ENCODE measurements at regions not wholly inside any gene's neighbourhood (a gene's known extent, or its start where the extent isn't known, plus 50 kb on each side); places are given as distances from the start of the nearest gene placed in this dataset.

GRCh38 chr14:40123816-40124215 lies 691.6 kb upstream of the FBXO33 start:
- no peak overlapping the region for H3K27ac ChIP-seq

GRCh38 chr14:40122968-40123648 lies 690.9 kb upstream of the FBXO33 start:
- TF ChIP-seq CTCF (IDR thresholded peaks at IDR 0.05) (no peak), ZFX (IDR thresholded peaks at IDR 0.05; ENCODE audit: borderline replicate concordance) (no peak)
- H3K27ac ChIP-seq, result no peak overlapping the region

More at GRCh38 chr14:40123816-40124215, 691.6 kb upstream of the FBXO33 start:
- TF ChIP-seq ZFX (IDR thresholded peaks at IDR 0.05; ENCODE audit: borderline replicate concordance), result no peak
- TF ChIP-seq CTCF (IDR thresholded peaks at IDR 0.05), result no peak

GRCh38 chr14:40119765-40120164 lies 687.5 kb upstream of the FBXO33 start:
- TF ChIP-seq CTCF (IDR thresholded peaks at IDR 0.05) (no peak), ZFX (IDR thresholded peaks at IDR 0.05; ENCODE audit: borderline replicate concordance) (no peak)

GRCh38 chr14:40119321-40119720 lies 687.1 kb upstream of the FBXO33 start:
- no peak overlapping the region for H3K27ac ChIP-seq
- no peak for TF ChIP-seq CTCF (IDR thresholded peaks at IDR 0.05)
- no peak for TF ChIP-seq ZFX (IDR thresholded peaks at IDR 0.05; ENCODE audit: borderline replicate concordance)

More at GRCh38 chr14:40119765-40120164, 687.5 kb upstream of the FBXO33 start:
- H3K27ac ChIP-seq, result no peak overlapping the region

- H3K27ac ChIP-seq, result no peak overlapping the region
- no peak for TF ChIP-seq CTCF (IDR thresholded peaks at IDR 0.05)
- TF ChIP-seq ZFX (IDR thresholded peaks at IDR 0.05; ENCODE audit: borderline replicate concordance), result no peak
These were observed 683.4 kb upstream of the FBXO33 start for GRCh38 chr14:40115583-40115982.

GRCh38 chr14:40113671-40114070 lies 681.4 kb upstream of the FBXO33 start:
- no peak for TF ChIP-seq CTCF (IDR thresholded peaks at IDR 0.05)
- H3K27ac ChIP-seq, result no peak overlapping the region

- TF ChIP-seq ZFX (IDR thresholded peaks at IDR 0.05; ENCODE audit: borderline replicate concordance), result no peak
- TF ChIP-seq CTCF (IDR thresholded peaks at IDR 0.05), result no peak
- no peak overlapping the region for H3K27ac ChIP-seq
These were observed 668.4 kb upstream of the FBXO33 start for GRCh38 chr14:40100544-40101196.

Data from 22Rv1 (cell line).